GM12878 (cell line): ENCODE measurements at regions not wholly inside any gene's neighbourhood (a gene's known extent, or its start where the extent isn't known, plus 50 kb on each side); places are given as distances from the start of the nearest gene placed in this dataset.

ENCODE experiments used
- ATF3 ChIP-seq: IDR thresholded peaks from 2 replicates; pipeline ENCODE4 v1.6.1; 2011; ENCODE audit warnings: low read depth, mild to moderate bottlenecking, low read length, moderate library complexity, borderline replicate concordance; ENCODE audit errors: extremely low read depth
- JUND ChIP-seq: IDR thresholded peaks from 2 replicates; pipeline ENCODE4 v1.6.1; 2012; ENCODE audit warnings: low read depth, mild to moderate bottlenecking, low read length, improper control_type of control experiment, moderate library complexity
- KDM1A ChIP-seq: fragments of 200-600 bp; sonication (generic); IDR thresholded peaks from 2 replicates; pipeline ENCODE4 v1.6.1; 2016; ENCODE audit warnings: borderline replicate concordance
- NFIC ChIP-seq: IDR thresholded peaks from 2 replicates; pipeline ENCODE4 v1.6.1; 2012; ENCODE audit warnings: low read depth, mild to moderate bottlenecking, inconsistent platforms, low read length, moderate library complexity
- PRDM15 ChIP-seq: fragments of 450-650 bp; formaldehyde crosslinking; IDR thresholded peaks from 2 replicates; pipeline ENCODE4 v1.4.0; 2020; ENCODE audit warnings: mild to moderate bottlenecking, moderate library complexity
- RAD51 ChIP-seq: fragments of 450-650 bp; IDR thresholded peaks from 2 replicates; pipeline ENCODE4 v1.6.1; 2016; ENCODE audit warnings: moderate library complexity, mild to moderate bottlenecking, inconsistent platforms
- SMARCA5 ChIP-seq: fragments of 450-650 bp; IDR thresholded peaks from 2 replicates; pipeline ENCODE4 v1.6.1; 2017; ENCODE audit warnings: mild to moderate bottlenecking
- SMC3 ChIP-seq: IDR thresholded peaks from 2 replicates; pipeline ENCODE4 v1.6.1; 2011; ENCODE audit warnings: low read length, improper control_type of control experiment, borderline replicate concordance
- SREBF1 ChIP-seq: IDR thresholded peaks from 2 replicates; pipeline ENCODE4 v1.6.1; 2012; ENCODE audit warnings: mild to moderate bottlenecking, low read length
- TAF1 ChIP-seq: IDR thresholded peaks from 2 replicates; pipeline ENCODE4 v1.6.1; 2011; ENCODE audit warnings: mild to moderate bottlenecking, low read depth, low read length, borderline replicate concordance
- ZBED1 ChIP-seq: IDR thresholded peaks from 2 replicates; pipeline ENCODE4 v1.6.1; 2016; ENCODE audit warnings: borderline replicate concordance
- ZSCAN29 ChIP-seq: fragments of 450-650 bp; IDR thresholded peaks from 2 replicates; pipeline ENCODE4 v1.6.1; 2017; ENCODE audit warnings: mild to moderate bottlenecking, moderate library complexity

GRCh38 chr10:32161586-32161985, 105.4 kb upstream of the KIF5B start (continued):
- TF ChIP-seq PRDM15 (CRISPR knock-in tag) (no peak), ZBED1 (no peak), SMC3 (no peak), ZSCAN29 (no peak), SREBF1 (no peak), JUND (no peak), SMARCA5 (no peak), RAD51 (no peak), ATF3 (no peak), KDM1A (no peak), NFIC (no peak), TAF1 (no peak)
- TF ChIP-seq, all 136 proteins: peak for 0
